Tibial nerve (tissue), 4 donors: ENCODE measurements at regions not wholly inside any gene's neighbourhood (a gene's known extent, or its start where the extent isn't known, plus 50 kb on each side); places are given as distances from the start of the nearest gene placed in this dataset.

Experiments used
- DNase-seq, 2 donors: peaks; one replicate each; pipeline ENCODE4 v3.0.0-alpha.2; 2019; ENCODE audit warnings: low spot score in 2 of 2
- H3K27ac ChIP-seq, 4 donors: fragments of 200-600 bp; sonication (generic) in 3 of 4; one replicate each; pipeline ENCODE4 v1.5.1; 2017 to 2019; ENCODE audit warnings: mild to moderate bottlenecking in 1 of 4
- H3K27me3 ChIP-seq, 2 donors: fragments of 200-600 bp; sonication (generic) in 1 of 2; one replicate each; pipeline versions ENCODE4 v1.5.1 to v1.6.0; 2017 to 2019
- H3K36me3 ChIP-seq, 3 donors: fragments of 200-600 bp; sonication (generic); one replicate each; pipeline ENCODE4 v1.5.1; 2018 to 2019
- H3K4me1 ChIP-seq, 4 donors: fragments of 200-600 bp; sonication (generic) in 3 of 4; one replicate each; pipeline ENCODE4 v1.5.1; 2017 to 2019
- H3K4me3 ChIP-seq, 4 donors: fragments of 200-600 bp; sonication (generic) in 3 of 4; one replicate each; pipeline ENCODE4 v1.5.1; 2017 to 2019; ENCODE audit warnings: mild to moderate bottlenecking in 1 of 4, moderate library complexity in 1 of 4
- H3K9me3 ChIP-seq, 4 donors: fragments of 200-600 bp; sonication (generic) in 3 of 4; one replicate each; pipeline ENCODE4 v1.5.1; 2017 to 2019
- EP300 ChIP-seq, 2 donors: sonication (generic); formaldehyde crosslinking; IDR thresholded peaks; one replicate each; pipeline ENCODE4 v1.6.1; 2017; ENCODE audit warnings: antibody characterized with exemption in 2 of 2, mild to moderate bottlenecking in 1 of 2
- POLR2A ChIP-seq, 2 donors: fragments of 450-650 bp; IDR thresholded peaks; one replicate each; pipeline ENCODE4 v1.6.1; 2017; ENCODE audit warnings: antibody characterized with exemption in 2 of 2, mild to moderate bottlenecking in 2 of 2, moderate library complexity in 2 of 2
- WGBS, 2 donors: methylation state at CpG; one replicate each; pipeline ENCODE4 v1.1.5; 2018; 5-methylcytosine and 5-hydroxymethylcytosine counted together
- TF ChIP-seq, protein P1 (sequence below), 5 experiments: fragments of 200-600 bp in 3 of 5; fragments of 450-650 bp in 2 of 5; sonication (generic) in 3 of 5; IDR thresholded peaks; one replicate each; pipeline ENCODE4 v1.5.1; 2016 to 2019; ENCODE audit warnings: antibody characterized with exemption in 5 of 5, mild to moderate bottlenecking in 3 of 5, moderate library complexity in 2 of 5

DNA sequence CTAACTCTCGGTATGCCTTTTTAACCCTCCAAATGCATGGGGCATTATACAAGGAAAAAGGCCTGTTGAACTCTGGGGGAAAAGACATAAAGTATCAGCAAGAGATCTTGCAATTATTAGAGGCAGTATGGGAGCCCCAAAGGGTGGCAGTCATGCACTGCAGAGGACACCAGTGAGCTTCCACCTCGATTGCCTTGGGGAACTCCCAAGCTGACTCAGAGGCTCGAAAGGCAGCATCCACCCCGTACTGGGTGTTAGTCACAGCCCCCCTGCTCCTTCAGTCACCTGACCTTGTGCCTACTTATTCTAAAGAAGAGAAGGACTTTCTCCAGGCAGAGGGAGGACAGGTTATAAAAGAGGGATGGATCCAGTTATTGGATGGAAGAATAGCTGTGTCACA lies 781.4 kb upstream of the TMEM132C start:
- Histone ChIP-seq H3K36me3 (no peaks in the 10 kb centered on the region), H3K4me3 (no peak overlapping the region), H3K9me3 (peaks cover 0 to 8% (median 0%) of the 10 kb centered on the region in 4 donors), H3K27ac (no peak overlapping the region), H3K27me3 (no peaks in the 10 kb centered on the region), H3K4me1 (no peaks in the 10 kb centered on the region)
- DNase-seq, result no peak
- TF ChIP-seq, protein P1, sequence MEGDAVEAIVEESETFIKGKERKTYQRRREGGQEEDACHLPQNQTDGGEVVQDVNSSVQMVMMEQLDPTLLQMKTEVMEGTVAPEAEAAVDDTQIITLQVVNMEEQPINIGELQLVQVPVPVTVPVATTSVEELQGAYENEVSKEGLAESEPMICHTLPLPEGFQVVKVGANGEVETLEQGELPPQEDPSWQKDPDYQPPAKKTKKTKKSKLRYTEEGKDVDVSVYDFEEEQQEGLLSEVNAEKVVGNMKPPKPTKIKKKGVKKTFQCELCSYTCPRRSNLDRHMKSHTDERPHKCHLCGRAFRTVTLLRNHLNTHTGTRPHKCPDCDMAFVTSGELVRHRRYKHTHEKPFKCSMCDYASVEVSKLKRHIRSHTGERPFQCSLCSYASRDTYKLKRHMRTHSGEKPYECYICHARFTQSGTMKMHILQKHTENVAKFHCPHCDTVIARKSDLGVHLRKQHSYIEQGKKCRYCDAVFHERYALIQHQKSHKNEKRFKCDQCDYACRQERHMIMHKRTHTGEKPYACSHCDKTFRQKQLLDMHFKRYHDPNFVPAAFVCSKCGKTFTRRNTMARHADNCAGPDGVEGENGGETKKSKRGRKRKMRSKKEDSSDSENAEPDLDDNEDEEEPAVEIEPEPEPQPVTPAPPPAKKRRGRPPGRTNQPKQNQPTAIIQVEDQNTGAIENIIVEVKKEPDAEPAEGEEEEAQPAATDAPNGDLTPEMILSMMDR (IDR thresholded peaks at IDR 0.05), result no peak
- WGBS, 2 donors, result 27 to 49% methylated on average over 4 of the region's 4 CpGs

- WGBS, 2 donors, result 86 to 87% methylated on average over 1 of the region's 1 CpG
- no peak for DNase-seq
- TF ChIP-seq, protein P1 (IDR thresholded peaks at IDR 0.05), result no peak
- no peak for TF ChIP-seq EP300 (IDR thresholded peaks at IDR 0.05)
- no peak for TF ChIP-seq POLR2A (IDR thresholded peaks at IDR 0.05)
Observed at GRCh38 chr12:127487031-127487430, 779.9 kb upstream of the TMEM132C start.

DNA sequence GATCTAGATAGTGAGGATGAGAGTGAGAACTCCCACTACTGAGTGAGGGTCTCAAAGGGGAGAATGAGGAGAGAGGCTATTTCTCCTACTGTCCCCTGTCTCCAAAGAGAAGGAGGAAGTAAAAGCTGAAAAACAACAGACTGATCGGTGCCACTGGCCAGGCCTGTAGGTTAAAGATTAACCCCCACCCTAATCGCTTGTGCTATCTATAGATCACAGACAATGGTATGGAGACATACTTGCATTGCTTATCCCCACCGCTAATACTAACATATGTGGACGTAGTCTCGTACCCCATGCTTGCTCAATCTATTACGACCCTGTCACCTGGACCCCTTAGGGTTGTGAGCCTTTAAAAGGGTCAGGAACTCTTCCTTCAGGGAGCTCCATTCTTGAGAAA lies 777.9 kb upstream of the TMEM132C start:
- Histone ChIP-seq H3K4me1 (no peaks in the 10 kb centered on the region), H3K36me3 (no peaks in the 10 kb centered on the region), H3K9me3 (no peaks in the 10 kb centered on the region), H3K27ac (no peak overlapping the region), H3K4me3 (no peak overlapping the region), H3K27me3 (no peaks in the 10 kb centered on the region)
- no peak for TF ChIP-seq POLR2A (IDR thresholded peaks at IDR 0.05)
- no peak for TF ChIP-seq EP300 (IDR thresholded peaks at IDR 0.05)
- TF ChIP-seq, protein P1 (IDR thresholded peaks at IDR 0.05), result no peak
- WGBS, 2 donors, result 62 to 76% methylated on average over 6 of the region's 6 CpGs
- DNase-seq, result no peak

More at GRCh38 chr12:127487031-127487430, 779.9 kb upstream of the TMEM132C start:
- Histone ChIP-seq H3K9me3 (no peaks in the 10 kb centered on the region), H3K4me1 (no peaks in the 10 kb centered on the region), H3K4me3 (no peak overlapping the region), H3K27me3 (no peaks in the 10 kb centered on the region), H3K36me3 (no peaks in the 10 kb centered on the region), H3K27ac (no peak overlapping the region)

DNA sequence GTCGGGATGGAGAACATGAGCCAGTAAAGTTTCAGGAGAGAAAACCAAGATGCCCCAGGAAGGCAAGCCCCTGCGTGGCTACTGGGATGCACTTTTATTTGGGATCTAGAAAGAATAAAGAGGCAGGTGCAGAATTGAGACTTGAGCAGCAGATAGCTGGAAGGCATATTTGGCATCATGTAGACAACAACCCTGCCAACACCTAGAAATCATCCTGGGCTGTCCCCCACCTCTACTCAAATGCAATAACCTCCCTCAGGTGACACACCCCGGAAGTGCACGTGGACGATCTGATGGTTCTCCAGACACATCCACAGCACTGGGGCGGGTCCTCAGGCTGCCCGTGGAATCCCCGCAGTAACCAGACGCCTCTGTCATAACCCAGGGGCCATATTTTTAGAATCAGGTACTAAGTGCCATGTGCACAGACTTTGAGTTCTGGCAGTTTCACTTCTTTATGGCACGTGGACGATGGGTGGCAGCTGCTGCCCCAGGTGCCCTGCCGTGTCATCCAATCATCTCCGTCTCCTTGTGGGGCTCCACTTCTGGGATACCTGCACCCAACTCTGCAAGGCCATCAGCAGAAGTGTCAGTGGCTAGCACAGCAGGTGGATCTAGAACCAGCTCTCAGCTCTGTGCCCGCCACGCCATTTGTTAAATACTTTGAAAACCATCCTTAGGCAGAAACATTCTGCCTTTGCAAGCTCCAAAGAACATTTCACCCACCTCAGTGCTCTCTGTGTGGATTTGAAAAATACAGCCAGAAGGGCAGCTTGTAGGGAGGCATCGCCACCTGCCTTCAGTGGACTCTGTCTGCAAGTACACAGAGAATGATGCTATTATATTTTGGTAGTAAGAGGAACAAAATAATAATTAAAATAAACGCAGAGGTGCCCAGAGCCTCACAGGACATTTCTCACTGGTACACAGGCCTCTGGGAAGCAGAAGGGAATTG lies 771.7 kb upstream of the TMEM132C start:
- Histone ChIP-seq H3K27ac (no peak overlapping the region), H3K9me3 (no peaks in the 10 kb centered on the region), H3K36me3 (no peaks in the 10 kb centered on the region), H3K4me1 (no peaks in the 10 kb centered on the region), H3K4me3 (no peak overlapping the region), H3K27me3 (no peaks in the 10 kb centered on the region)
- DNase-seq, result no peak
- 85 to 91% methylated on average over 17 of the region's 17 CpGs for WGBS, 2 donors
- TF ChIP-seq, protein P1 (IDR thresholded peaks at IDR 0.05), result no peak
- TF ChIP-seq EP300 (IDR thresholded peaks at IDR 0.05), result no peak
- no peak for TF ChIP-seq POLR2A (IDR thresholded peaks at IDR 0.05)

DNA sequence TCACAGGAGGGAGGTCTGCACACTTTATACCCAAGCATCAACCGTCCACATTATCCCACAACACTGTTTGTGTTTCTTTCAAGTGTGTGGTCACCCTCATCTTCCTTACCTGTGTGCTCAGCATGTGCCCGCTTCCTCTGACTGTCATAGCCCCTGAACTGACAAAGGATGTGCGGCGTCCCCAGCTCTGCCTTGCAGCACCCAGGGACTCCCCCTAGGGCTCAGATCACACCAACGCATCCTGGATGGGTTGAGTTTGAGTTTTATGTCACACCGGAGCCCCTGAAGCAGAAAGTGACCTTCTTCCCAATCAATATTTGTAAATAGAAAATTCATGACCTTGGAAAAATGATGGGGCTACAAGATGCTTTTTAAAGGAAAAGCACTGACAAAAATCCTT lies 770.7 kb upstream of the TMEM132C start:
- Histone ChIP-seq H3K4me3 (no peak overlapping the region), H3K9me3 (no peaks in the 10 kb centered on the region), H3K36me3 (no peaks in the 10 kb centered on the region), H3K27me3 (no peaks in the 10 kb centered on the region), H3K4me1 (no peaks in the 10 kb centered on the region), H3K27ac (no peak overlapping the region)
- no peak for TF ChIP-seq EP300 (IDR thresholded peaks at IDR 0.05)
- TF ChIP-seq POLR2A (IDR thresholded peaks at IDR 0.05), result no peak
- TF ChIP-seq, protein P1 (IDR thresholded peaks at IDR 0.05), result no peak
- 51 to 66% methylated on average over 6 of the region's 6 CpGs for WGBS, 2 donors
- no peak for DNase-seq
